PC-3 (cell line): ENCODE measurements at regions not wholly inside any gene's neighbourhood (a gene's known extent, or its start where the extent isn't known, plus 50 kb on each side); places are given as distances from the start of the nearest gene placed in this dataset.

Experiments used
- EZH2 ChIP-seq: fragments of 300-600 bp; sonication (generic); IDR thresholded peaks from one replicate; pipeline ENCODE4 v1.6.1; 2017; ENCODE audit warnings: antibody characterized with exemption, mild to moderate bottlenecking, low read length; ENCODE audit not compliant: unreplicated experiment
- EZH2phosphoT487 ChIP-seq: fragments of 300-600 bp; sonication (generic); IDR thresholded peaks from 2 replicates; pipeline ENCODE4 v1.6.1; 2018; ENCODE audit warnings: mild to moderate bottlenecking, antibody characterized with exemption, low read length, borderline replicate concordance
- TF ChIP-seq, protein P1 (sequence below): fragments of 300-600 bp; sonication (generic); conservative IDR thresholded peaks from 2 replicates; pipeline ENCODE4 v1.5.1; 2017; ENCODE audit warnings: antibody characterized with exemption, low read depth, mild to moderate bottlenecking, low read length

DNA sequence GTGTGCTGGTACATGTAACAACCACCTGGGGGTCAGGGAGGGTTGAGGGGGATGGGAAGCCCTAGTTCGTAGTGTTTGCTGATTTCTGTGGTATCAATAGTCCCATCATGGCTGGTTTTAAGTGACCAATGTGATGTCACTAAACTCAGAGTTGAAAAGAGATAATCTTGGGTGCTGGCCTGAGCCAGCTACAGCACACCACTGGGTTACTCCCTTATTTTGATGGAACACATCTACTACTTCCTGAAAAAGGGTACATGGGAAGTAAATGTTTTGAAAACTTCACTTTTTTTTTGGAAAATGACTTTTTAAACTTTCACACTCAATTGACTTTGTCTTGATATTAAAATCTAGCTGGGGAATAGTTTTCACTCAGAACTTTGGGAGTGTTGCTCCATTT is 87.0 kb upstream of the CXCR4 start:
- TF ChIP-seq, protein P1, sequence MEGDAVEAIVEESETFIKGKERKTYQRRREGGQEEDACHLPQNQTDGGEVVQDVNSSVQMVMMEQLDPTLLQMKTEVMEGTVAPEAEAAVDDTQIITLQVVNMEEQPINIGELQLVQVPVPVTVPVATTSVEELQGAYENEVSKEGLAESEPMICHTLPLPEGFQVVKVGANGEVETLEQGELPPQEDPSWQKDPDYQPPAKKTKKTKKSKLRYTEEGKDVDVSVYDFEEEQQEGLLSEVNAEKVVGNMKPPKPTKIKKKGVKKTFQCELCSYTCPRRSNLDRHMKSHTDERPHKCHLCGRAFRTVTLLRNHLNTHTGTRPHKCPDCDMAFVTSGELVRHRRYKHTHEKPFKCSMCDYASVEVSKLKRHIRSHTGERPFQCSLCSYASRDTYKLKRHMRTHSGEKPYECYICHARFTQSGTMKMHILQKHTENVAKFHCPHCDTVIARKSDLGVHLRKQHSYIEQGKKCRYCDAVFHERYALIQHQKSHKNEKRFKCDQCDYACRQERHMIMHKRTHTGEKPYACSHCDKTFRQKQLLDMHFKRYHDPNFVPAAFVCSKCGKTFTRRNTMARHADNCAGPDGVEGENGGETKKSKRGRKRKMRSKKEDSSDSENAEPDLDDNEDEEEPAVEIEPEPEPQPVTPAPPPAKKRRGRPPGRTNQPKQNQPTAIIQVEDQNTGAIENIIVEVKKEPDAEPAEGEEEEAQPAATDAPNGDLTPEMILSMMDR, result no peak
- TF ChIP-seq EZH2 (no peak), EZH2phosphoT487 (no peak)
